SK-N-SH (cell line): ENCODE measurements at regions not wholly inside any gene's neighbourhood (a gene's known extent, or its start where the extent isn't known, plus 50 kb on each side); places are given as distances from the start of the nearest gene placed in this dataset.

Experiments used
- CTCF ChIA-PET: fragments of 300-600, 350-600 bp; formaldehyde crosslinking; extraction: SDS; loops from one replicate; lab custom pipeline; 2021; lab: Yijun Ruan, JAX
- POLR2A ChIA-PET: fragments of 350-600 bp; sonication (Branson Sonifier 250); formaldehyde crosslinking; extraction: SDS; loops from one replicate; lab custom pipeline; 2020; ENCODE audit warnings: antibody characterized with exemption, inconsistent platforms; lab: Yijun Ruan, JAX
- DNase-seq: peaks from one replicate; pipeline ENCODE4 v3.0.0; 2012
- H2AFZ ChIP-seq: fragments of 200-600 bp; sonication (generic); 2 replicates; pipeline ENCODE4 v1.8.1; 2016; ENCODE audit warnings: antibody characterized with exemption, mild to moderate bottlenecking, low read depth
- H3F3A ChIP-seq: fragments of 200-600 bp; sonication (generic); replicated peaks from 2 replicates; pipeline ENCODE3; 2016; ENCODE audit warnings: antibody characterized with exemption, mild to moderate bottlenecking; ENCODE audit not compliant: insufficient read depth
- H3K27ac ChIP-seq, 2 experiments: fragments of 200-500 bp in 1 of 2; fragments of 200-600 bp in 1 of 2; sonication (Bioruptor generic) in 1 of 2; sonication (generic), shearing (Covaris generic) in 1 of 2; 2 replicates each; pipeline versions ENCODE4 v1.5.1 to v1.6.1; 2014 to 2016; ENCODE audit warnings: low read depth in 2 of 2, inconsistent platforms in 1 of 2, low read length in 1 of 2, mild to moderate bottlenecking in 1 of 2, mixed read lengths in 1 of 2
- H3K27me3 ChIP-seq: fragments of 200-600 bp; sonication (generic), shearing (Covaris generic); 2 replicates; pipeline ENCODE4 v1.6.1; 2016; ENCODE audit warnings: mixed run types; ENCODE audit not compliant: insufficient read depth
- H3K36me3 ChIP-seq, 2 experiments: fragments of 200-500 bp in 1 of 2; fragments of 200-600 bp in 1 of 2; sonication (Bioruptor generic) in 1 of 2; sonication (generic) in 1 of 2; replicated peaks in 1 of 2; 2 replicates each; pipeline versions ENCODE3 to v1.5.1; 2014 to 2016; ENCODE audit warnings: low read length in 1 of 2, mild to moderate bottlenecking in 1 of 2; ENCODE audit not compliant: insufficient read depth in 2 of 2, control insufficient read depth in 1 of 2
- H3K4me1 ChIP-seq, 2 experiments: fragments of 200-500 bp in 1 of 2; fragments of 200-600 bp in 1 of 2; sonication (Bioruptor generic) in 1 of 2; sonication (generic), shearing (Covaris generic) in 1 of 2; 2 replicates each; pipeline versions ENCODE4 v1.5.1 to v1.6.1; 2014 to 2016; ENCODE audit warnings: low read depth in 1 of 2, low read length in 1 of 2, mixed run types in 1 of 2; ENCODE audit not compliant: insufficient read depth in 2 of 2, control insufficient read depth in 1 of 2
- H3K4me2 ChIP-seq: fragments of 200-600 bp; sonication (generic), shearing (Covaris generic); 2 replicates; pipeline ENCODE4 v1.6.1; 2017; ENCODE audit warnings: mixed run types
- H3K4me3 ChIP-seq, 2 experiments: fragments of 200-500 bp in 1 of 2; fragments of 200-600 bp in 1 of 2; sonication (Bioruptor generic) in 1 of 2; sonication (generic), shearing (Covaris generic) in 1 of 2; 2 replicates each; pipeline versions ENCODE4 v1.5.1 to v1.8.1; 2014 to 2016; ENCODE audit warnings: low read depth in 2 of 2, inconsistent platforms in 1 of 2, low read length in 1 of 2, mild to moderate bottlenecking in 1 of 2, mixed read lengths in 1 of 2, moderate library complexity in 1 of 2
- H3K79me2 ChIP-seq: fragments of 200-600 bp; sonication (generic); 2 replicates; pipeline ENCODE4 v1.8.1; 2017; ENCODE audit warnings: mild to moderate bottlenecking; ENCODE audit not compliant: insufficient read depth
- H3K9ac ChIP-seq: fragments of 200-600 bp; sonication (generic); 2 replicates; pipeline ENCODE4 v1.6.1; 2017; ENCODE audit warnings: mixed run types
- H3K9me2 ChIP-seq: fragments of 200-600 bp; sonication (generic); 2 replicates; pipeline ENCODE4 v1.6.1; 2017; ENCODE audit warnings: mixed run types
- H3K9me3 ChIP-seq: fragments of 200-600 bp; sonication (generic); 2 replicates; pipeline ENCODE4 v1.6.1; 2017; ENCODE audit warnings: mixed run types, mild to moderate bottlenecking, moderate library complexity
- H4K20me1 ChIP-seq: fragments of 200-600 bp; sonication (generic); 2 replicates; pipeline ENCODE4 v1.6.1; 2017; ENCODE audit warnings: mild to moderate bottlenecking, mixed run types; ENCODE audit not compliant: insufficient read depth
- CHD2 ChIP-seq: fragments of 150-350 bp; IDR thresholded peaks from 2 replicates; pipeline ENCODE4 v1.6.1; 2018; ENCODE audit warnings: low read length; ENCODE audit not compliant: partially characterized antibody
- EZH2phosphoT487 ChIP-seq: fragments of 200-600 bp; sonication (generic); IDR thresholded peaks from 2 replicates; pipeline ENCODE4 v1.6.1; 2017; ENCODE audit warnings: low read depth, mixed run types, mild to moderate bottlenecking, antibody characterized with exemption, moderate library complexity, borderline replicate concordance
- FOSL2 ChIP-seq: IDR thresholded peaks from 2 replicates; pipeline ENCODE4 v1.4.0; 2012; ENCODE audit warnings: low read depth, mild to moderate bottlenecking, moderate library complexity, borderline replicate concordance
- FOXJ3 ChIP-seq: sonication (generic); formaldehyde crosslinking; IDR thresholded peaks from 2 replicates; pipeline ENCODE4 v1.5.1; 2020; ENCODE audit warnings: mild to moderate bottlenecking, missing genetic modification reagents
- JUND ChIP-seq: IDR thresholded peaks from 2 replicates; pipeline ENCODE4 v1.4.0; 2012
- MEF2A ChIP-seq: IDR thresholded peaks from 2 replicates; pipeline ENCODE4 v1.4.0; 2012; ENCODE audit warnings: low read depth, borderline replicate concordance
- NFIC ChIP-seq: IDR thresholded peaks from 2 replicates; pipeline ENCODE4 v1.4.0; 2012; ENCODE audit warnings: borderline replicate concordance
- POLR2AphosphoS5 ChIP-seq: IDR thresholded peaks from 2 replicates; pipeline ENCODE4 v1.6.1; 2012; ENCODE audit warnings: low read depth, low read length
- RAD21 ChIP-seq: IDR thresholded peaks from 2 replicates; pipeline ENCODE4 v1.6.1; 2012; ENCODE audit warnings: mild to moderate bottlenecking, low read length
- RFX5 ChIP-seq: IDR thresholded peaks from 2 replicates; pipeline ENCODE4 v1.6.1; 2012; ENCODE audit warnings: mild to moderate bottlenecking, improper control_type of control experiment, low read length
- RXRA ChIP-seq: IDR thresholded peaks from 2 replicates; pipeline ENCODE4 v1.4.0; 2012; ENCODE audit warnings: low read depth, mild to moderate bottlenecking, borderline replicate concordance
- TEAD4 ChIP-seq: IDR thresholded peaks from 2 replicates; pipeline ENCODE4 v1.4.0; 2012; ENCODE audit warnings: mild to moderate bottlenecking, borderline replicate concordance; ENCODE audit not compliant: insufficient read depth
- WGBS: methylation state at CpG from one replicate; pipeline ENCODE4 v1.1.6; 2017; ENCODE audit warnings: low lambda C conversion rate; 5-methylcytosine and 5-hydroxymethylcytosine counted together
- TF ChIP-seq, protein P1 (sequence below): fragments of 200-600 bp; sonication (generic); IDR thresholded peaks from 2 replicates; pipeline ENCODE4 v1.6.1; 2017; ENCODE audit warnings: antibody characterized with exemption, mild to moderate bottlenecking, moderate library complexity
- TF ChIP-seq, protein P2 (sequence below): IDR thresholded peaks from 2 replicates; pipeline ENCODE4 v1.4.0; 2012; ENCODE audit warnings: low read depth, borderline replicate concordance
- TF ChIP-seq, protein P3 (sequence below): IDR thresholded peaks from 2 replicates; pipeline ENCODE4 v1.6.1; 2012; ENCODE audit warnings: mild to moderate bottlenecking, low read depth, low read length, moderate library complexity
- TF ChIP-seq, protein P4 (sequence below): IDR thresholded peaks from 2 replicates; pipeline ENCODE4 v1.4.0; 2012; ENCODE audit warnings: low read depth, borderline replicate concordance
- TF ChIP-seq, protein P5 (sequence below): fragments of 150-350 bp; IDR thresholded peaks from 2 replicates; pipeline ENCODE4 v1.6.1; 2017; ENCODE audit warnings: antibody characterized with exemption, low read length, low read depth, borderline replicate concordance

DNA sequence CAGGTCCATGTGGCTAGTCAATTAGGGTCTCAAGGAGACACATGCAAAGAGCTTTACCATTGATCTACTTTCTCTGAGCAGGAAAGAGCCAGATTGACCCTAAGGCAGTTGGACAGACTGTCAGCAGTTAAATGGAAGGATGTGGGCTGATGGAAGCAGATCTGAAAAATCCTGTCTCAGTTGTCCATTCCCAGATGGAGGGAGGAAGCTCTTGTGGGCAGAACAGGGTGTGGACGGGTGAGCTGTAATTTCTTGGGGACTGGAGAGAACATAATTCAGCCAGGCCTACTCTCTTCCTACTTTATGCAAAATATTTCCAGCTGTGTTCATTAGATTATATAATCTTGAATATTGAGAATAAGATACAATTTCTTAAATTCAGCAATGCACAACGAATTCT, 163.6 kb downstream of the GNAT3 start:
- WGBS: 88% methylated on average over 2 of the region's 2 CpGs
- ChIA-PET POLR2A (no interaction called here), CTCF (interaction anchor here (0.9 to 1.6 kb wide), 3 partner anchors 13 to 214 kb away, joined by 3 to 8 read pairs (median 4); partner anchors contain the start of gene GNAI1)
- Histone ChIP-seq H3K4me3 (no peak overlapping the region), H2AFZ (no peak overlapping the region), H3K27ac (no peak overlapping the region), H3K27me3 (no peaks in the 10 kb centered on the region), H3K9ac (no peak overlapping the region), H4K20me1 (no peaks in the 10 kb centered on the region), H3K4me2 (no peak overlapping the region), H3K36me3 (no peaks in the 10 kb centered on the region), H3F3A (no peaks in the 10 kb centered on the region), H3K4me1 (no peaks in the 10 kb centered on the region; a peak in 2 of 4 replicates), H3K9me3 (no peaks in the 10 kb centered on the region), H3K79me2 (no peaks in the 10 kb centered on the region), H3K9me2 (no peaks in the 10 kb centered on the region)
- no peak for TF ChIP-seq NFIC
- TF ChIP-seq RXRA: no peak
- TF ChIP-seq FOSL2: no peak
- TF ChIP-seq, protein P1, sequence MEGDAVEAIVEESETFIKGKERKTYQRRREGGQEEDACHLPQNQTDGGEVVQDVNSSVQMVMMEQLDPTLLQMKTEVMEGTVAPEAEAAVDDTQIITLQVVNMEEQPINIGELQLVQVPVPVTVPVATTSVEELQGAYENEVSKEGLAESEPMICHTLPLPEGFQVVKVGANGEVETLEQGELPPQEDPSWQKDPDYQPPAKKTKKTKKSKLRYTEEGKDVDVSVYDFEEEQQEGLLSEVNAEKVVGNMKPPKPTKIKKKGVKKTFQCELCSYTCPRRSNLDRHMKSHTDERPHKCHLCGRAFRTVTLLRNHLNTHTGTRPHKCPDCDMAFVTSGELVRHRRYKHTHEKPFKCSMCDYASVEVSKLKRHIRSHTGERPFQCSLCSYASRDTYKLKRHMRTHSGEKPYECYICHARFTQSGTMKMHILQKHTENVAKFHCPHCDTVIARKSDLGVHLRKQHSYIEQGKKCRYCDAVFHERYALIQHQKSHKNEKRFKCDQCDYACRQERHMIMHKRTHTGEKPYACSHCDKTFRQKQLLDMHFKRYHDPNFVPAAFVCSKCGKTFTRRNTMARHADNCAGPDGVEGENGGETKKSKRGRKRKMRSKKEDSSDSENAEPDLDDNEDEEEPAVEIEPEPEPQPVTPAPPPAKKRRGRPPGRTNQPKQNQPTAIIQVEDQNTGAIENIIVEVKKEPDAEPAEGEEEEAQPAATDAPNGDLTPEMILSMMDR: no peak
- TF ChIP-seq, protein P2, sequence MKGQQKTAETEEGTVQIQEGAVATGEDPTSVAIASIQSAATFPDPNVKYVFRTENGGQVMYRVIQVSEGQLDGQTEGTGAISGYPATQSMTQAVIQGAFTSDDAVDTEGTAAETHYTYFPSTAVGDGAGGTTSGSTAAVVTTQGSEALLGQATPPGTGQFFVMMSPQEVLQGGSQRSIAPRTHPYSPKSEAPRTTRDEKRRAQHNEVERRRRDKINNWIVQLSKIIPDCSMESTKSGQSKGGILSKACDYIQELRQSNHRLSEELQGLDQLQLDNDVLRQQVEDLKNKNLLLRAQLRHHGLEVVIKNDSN: no peak
- TF ChIP-seq FOXJ3: no peak
- TF ChIP-seq, protein P3, sequence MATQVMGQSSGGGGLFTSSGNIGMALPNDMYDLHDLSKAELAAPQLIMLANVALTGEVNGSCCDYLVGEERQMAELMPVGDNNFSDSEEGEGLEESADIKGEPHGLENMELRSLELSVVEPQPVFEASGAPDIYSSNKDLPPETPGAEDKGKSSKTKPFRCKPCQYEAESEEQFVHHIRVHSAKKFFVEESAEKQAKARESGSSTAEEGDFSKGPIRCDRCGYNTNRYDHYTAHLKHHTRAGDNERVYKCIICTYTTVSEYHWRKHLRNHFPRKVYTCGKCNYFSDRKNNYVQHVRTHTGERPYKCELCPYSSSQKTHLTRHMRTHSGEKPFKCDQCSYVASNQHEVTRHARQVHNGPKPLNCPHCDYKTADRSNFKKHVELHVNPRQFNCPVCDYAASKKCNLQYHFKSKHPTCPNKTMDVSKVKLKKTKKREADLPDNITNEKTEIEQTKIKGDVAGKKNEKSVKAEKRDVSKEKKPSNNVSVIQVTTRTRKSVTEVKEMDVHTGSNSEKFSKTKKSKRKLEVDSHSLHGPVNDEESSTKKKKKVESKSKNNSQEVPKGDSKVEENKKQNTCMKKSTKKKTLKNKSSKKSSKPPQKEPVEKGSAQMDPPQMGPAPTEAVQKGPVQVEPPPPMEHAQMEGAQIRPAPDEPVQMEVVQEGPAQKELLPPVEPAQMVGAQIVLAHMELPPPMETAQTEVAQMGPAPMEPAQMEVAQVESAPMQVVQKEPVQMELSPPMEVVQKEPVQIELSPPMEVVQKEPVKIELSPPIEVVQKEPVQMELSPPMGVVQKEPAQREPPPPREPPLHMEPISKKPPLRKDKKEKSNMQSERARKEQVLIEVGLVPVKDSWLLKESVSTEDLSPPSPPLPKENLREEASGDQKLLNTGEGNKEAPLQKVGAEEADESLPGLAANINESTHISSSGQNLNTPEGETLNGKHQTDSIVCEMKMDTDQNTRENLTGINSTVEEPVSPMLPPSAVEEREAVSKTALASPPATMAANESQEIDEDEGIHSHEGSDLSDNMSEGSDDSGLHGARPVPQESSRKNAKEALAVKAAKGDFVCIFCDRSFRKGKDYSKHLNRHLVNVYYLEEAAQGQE: no peak
- no peak for TF ChIP-seq CHD2
- no peak for TF ChIP-seq TEAD4
- no peak for TF ChIP-seq MEF2A
- TF ChIP-seq EZH2phosphoT487: no peak
- TF ChIP-seq JUND: no peak
- TF ChIP-seq, protein P4, sequence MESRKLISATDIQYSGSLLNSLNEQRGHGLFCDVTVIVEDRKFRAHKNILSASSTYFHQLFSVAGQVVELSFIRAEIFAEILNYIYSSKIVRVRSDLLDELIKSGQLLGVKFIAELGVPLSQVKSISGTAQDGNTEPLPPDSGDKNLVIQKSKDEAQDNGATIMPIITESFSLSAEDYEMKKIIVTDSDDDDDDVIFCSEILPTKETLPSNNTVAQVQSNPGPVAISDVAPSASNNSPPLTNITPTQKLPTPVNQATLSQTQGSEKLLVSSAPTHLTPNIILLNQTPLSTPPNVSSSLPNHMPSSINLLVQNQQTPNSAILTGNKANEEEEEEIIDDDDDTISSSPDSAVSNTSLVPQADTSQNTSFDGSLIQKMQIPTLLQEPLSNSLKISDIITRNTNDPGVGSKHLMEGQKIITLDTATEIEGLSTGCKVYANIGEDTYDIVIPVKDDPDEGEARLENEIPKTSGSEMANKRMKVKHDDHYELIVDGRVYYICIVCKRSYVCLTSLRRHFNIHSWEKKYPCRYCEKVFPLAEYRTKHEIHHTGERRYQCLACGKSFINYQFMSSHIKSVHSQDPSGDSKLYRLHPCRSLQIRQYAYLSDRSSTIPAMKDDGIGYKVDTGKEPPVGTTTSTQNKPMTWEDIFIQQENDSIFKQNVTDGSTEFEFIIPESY: no peak
- TF ChIP-seq, protein P5, sequence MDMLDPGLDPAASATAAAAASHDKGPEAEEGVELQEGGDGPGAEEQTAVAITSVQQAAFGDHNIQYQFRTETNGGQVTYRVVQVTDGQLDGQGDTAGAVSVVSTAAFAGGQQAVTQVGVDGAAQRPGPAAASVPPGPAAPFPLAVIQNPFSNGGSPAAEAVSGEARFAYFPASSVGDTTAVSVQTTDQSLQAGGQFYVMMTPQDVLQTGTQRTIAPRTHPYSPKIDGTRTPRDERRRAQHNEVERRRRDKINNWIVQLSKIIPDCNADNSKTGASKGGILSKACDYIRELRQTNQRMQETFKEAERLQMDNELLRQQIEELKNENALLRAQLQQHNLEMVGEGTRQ: no peak
- TF ChIP-seq RFX5: no peak
- TF ChIP-seq RAD21: no peak
- TF ChIP-seq POLR2AphosphoS5: no peak
- no peak for DNase-seq
